ENCODE measurements at regions not wholly inside any gene's neighbourhood (a gene's known extent, or its start where the extent isn't known, plus 50 kb on each side); places are given as distances from the start of the nearest gene placed in this dataset.

GRCh38 chr2:215603440-215603839 lies 167.6 kb upstream of the FN1 start:
- no peak overlapping the region for H3K4me3 ChIP-seq
- no peaks in the 10 kb centered on the region for H3K27me3 ChIP-seq (ENCODE audit: low read depth)
- no peak overlapping the region for H3K27ac ChIP-seq (replicated peaks)
- H3K4me1 ChIP-seq = no peaks in the 10 kb centered on the region
- intact Hi-C loops (cut with micrococcal nuclease) = no loop called here
- no peaks in the 10 kb centered on the region for H3K36me3 ChIP-seq
- TF ChIP-seq, protein P1, sequence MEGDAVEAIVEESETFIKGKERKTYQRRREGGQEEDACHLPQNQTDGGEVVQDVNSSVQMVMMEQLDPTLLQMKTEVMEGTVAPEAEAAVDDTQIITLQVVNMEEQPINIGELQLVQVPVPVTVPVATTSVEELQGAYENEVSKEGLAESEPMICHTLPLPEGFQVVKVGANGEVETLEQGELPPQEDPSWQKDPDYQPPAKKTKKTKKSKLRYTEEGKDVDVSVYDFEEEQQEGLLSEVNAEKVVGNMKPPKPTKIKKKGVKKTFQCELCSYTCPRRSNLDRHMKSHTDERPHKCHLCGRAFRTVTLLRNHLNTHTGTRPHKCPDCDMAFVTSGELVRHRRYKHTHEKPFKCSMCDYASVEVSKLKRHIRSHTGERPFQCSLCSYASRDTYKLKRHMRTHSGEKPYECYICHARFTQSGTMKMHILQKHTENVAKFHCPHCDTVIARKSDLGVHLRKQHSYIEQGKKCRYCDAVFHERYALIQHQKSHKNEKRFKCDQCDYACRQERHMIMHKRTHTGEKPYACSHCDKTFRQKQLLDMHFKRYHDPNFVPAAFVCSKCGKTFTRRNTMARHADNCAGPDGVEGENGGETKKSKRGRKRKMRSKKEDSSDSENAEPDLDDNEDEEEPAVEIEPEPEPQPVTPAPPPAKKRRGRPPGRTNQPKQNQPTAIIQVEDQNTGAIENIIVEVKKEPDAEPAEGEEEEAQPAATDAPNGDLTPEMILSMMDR (IDR thresholded peaks at IDR 0.05; ENCODE audit: borderline replicate concordance) = no peak
- no peak for DNase-seq
- H3K9me3 ChIP-seq (replicated peaks) = no peaks in the 10 kb centered on the region

DNA sequence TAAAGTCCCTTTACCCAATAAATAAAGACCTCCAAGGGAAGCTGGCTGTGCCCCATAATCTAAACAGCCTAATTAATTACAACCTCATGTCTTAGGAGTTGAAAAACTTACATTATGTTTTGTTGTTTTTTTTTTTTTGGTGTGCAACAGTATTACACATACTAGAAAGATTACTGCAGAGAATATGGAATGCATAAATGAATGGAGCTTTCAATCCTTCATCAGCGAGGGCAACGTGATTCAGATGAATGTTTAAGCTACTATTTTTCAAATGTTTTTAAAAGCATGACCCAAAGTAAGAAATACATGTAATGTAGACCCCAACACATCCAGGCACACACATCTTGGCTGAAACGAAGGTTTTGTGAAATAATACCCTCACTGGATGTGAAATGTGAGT lies 167.1 kb upstream of the FN1 start:
- DNase-seq = no peak
- intact Hi-C loops (cut with micrococcal nuclease) = no loop called here
- H3K4me1 ChIP-seq = no peaks in the 10 kb centered on the region
- no peaks in the 10 kb centered on the region for H3K36me3 ChIP-seq
- no peak overlapping the region for H3K27ac ChIP-seq (replicated peaks)
- TF ChIP-seq, protein P1 (IDR thresholded peaks at IDR 0.05; ENCODE audit: borderline replicate concordance) = no peak
- H3K4me3 ChIP-seq = no peak overlapping the region
- no peaks in the 10 kb centered on the region for H3K27me3 ChIP-seq (ENCODE audit: low read depth)
- H3K9me3 ChIP-seq (replicated peaks) = no peaks in the 10 kb centered on the region

DNA sequence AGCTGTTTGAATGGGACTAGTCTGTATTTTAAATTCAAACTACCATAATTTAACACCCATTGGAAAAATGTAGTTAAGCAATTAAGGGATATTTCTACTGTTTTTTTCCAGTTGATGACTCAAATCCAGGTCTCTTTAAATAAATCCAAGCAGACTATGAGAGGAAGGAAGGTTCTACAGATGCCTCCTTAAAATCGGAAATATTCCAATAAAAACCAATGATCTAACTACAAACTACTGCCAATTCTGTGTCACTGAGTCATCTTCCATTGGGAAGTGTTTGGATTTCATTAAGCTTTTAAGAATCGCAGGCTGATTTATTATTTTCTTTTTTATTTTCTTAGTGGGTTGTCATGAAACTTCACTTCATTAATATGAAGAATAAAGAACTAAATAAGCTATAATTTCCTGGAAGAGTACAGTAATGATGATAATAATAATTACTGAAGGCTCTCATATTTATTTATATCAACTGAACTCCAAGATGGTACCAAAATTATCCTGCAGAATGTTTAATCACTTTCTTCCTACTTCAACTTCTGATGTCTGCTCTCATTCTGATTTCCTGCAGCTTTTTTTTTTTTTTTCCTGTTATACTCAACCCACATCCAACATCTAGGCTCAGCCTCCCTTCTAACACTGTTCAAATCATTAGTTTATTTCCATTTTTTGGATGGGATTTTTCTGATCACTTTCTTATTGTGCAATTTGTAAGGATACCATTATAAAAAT lies 166.3 kb upstream of the FN1 start:
- no peaks in the 10 kb centered on the region for H3K27me3 ChIP-seq (ENCODE audit: low read depth)
- no peaks in the 10 kb centered on the region for H3K4me1 ChIP-seq
- intact Hi-C loops (cut with micrococcal nuclease) = no loop called here
- H3K36me3 ChIP-seq = no peaks in the 10 kb centered on the region
- peak overlapping the region; percentile 55 for H3K27ac ChIP-seq (replicated peaks)
- H3K4me3 ChIP-seq = no peak overlapping the region
- TF ChIP-seq, protein P1 (IDR thresholded peaks at IDR 0.05; ENCODE audit: borderline replicate concordance) = no peak
- H3K9me3 ChIP-seq (replicated peaks) = no peaks in the 10 kb centered on the region
- no peak for DNase-seq

DNA sequence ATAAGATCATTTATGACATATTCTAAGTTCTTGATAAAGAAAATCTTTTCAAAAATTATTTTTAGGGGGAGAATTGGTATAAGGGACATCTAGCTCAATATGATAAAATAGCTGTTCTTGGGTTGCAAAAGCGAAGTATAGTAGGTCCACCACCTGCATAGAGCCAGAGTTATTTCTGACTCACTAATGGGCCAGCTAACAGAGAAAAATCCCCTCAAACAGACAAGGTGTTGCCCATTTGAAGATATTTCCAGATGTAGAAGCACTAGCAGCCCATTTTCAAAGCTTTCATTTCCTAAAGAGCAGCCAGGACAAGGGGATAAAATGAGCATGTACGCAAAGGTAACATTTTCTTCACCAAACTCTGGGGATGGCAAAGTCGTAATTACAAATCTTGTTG lies 165.7 kb upstream of the FN1 start:
- DNase-seq = no peak
- H3K4me3 ChIP-seq = no peak overlapping the region
- no peaks in the 10 kb centered on the region for H3K9me3 ChIP-seq (replicated peaks)
- H3K27ac ChIP-seq (replicated peaks) = peak overlapping the region; percentile 55
- intact Hi-C loops (cut with micrococcal nuclease) = no loop called here
- no peaks in the 10 kb centered on the region for H3K4me1 ChIP-seq
- H3K27me3 ChIP-seq (ENCODE audit: low read depth) = no peaks in the 10 kb centered on the region
- TF ChIP-seq, protein P1 (IDR thresholded peaks at IDR 0.05; ENCODE audit: borderline replicate concordance) = no peak
- no peaks in the 10 kb centered on the region for H3K36me3 ChIP-seq

GRCh38 chr2:215598376-215598975 lies 162.6 kb upstream of the FN1 start:
- intact Hi-C loops (cut with micrococcal nuclease) = no loop called here
- Histone ChIP-seq H3K27ac (replicated peaks) (no peak overlapping the region), H3K9me3 (replicated peaks) (no peaks in the 10 kb centered on the region), H3K36me3 (no peaks in the 10 kb centered on the region), H3K4me3 (no peak overlapping the region), H3K4me1 (no peaks in the 10 kb centered on the region), H3K27me3 (ENCODE audit: low read depth) (no peaks in the 10 kb centered on the region)
- no peak for DNase-seq
- TF ChIP-seq, protein P1 (IDR thresholded peaks at IDR 0.05; ENCODE audit: borderline replicate concordance) = no peak
